Lower leg skin (tissue), 4 donors: ENCODE measurements at regions not wholly inside any gene's neighbourhood (a gene's known extent, or its start where the extent isn't known, plus 50 kb on each side); places are given as distances from the start of the nearest gene placed in this dataset.

Experiments used
- DNase-seq, 2 donors: peaks; one replicate each; pipeline ENCODE4 v3.0.0-alpha.2; 2019; ENCODE audit warnings: low spot score in 2 of 2
- H3K4me3 ChIP-seq: fragments of 200-600 bp; sonication (generic); 2 replicates; pipeline ENCODE4 v1.5.1; 2017; ENCODE audit warnings: mild to moderate bottlenecking, low read depth; ENCODE audit not compliant: poor library complexity, severe bottlenecking
- CTCF ChIP-seq, 3 donors: fragments of 450-650 bp; IDR thresholded peaks; one replicate each; pipeline ENCODE4 v1.5.1; 2016; ENCODE audit warnings: antibody characterized with exemption in 3 of 3, mild to moderate bottlenecking in 3 of 3, moderate library complexity in 2 of 3
- POLR2A ChIP-seq, 2 donors: fragments of 450-650 bp; IDR thresholded peaks; one replicate each; pipeline ENCODE4 v1.6.1; 2016 to 2017; ENCODE audit warnings: antibody characterized with exemption in 2 of 2, mild to moderate bottlenecking in 1 of 2, moderate library complexity in 1 of 2
- WGBS, 2 donors: methylation state at CpG; one replicate each; pipeline ENCODE4 v1.1.5; 2018; 5-methylcytosine and 5-hydroxymethylcytosine counted together
- intact Hi-C: fragments of 100-400 bp; cut with DNase I; formaldehyde crosslinking; loops from one replicate; pipeline ENCODE4 v1.15.0; 2023; ENCODE audit warnings: low total_unique reads

GRCh38 chr12:58586762-58587161 lies 333.5 kb downstream of the LRIG3 start:
- DNase-seq, result no peak
- intact Hi-C loops, result no loop called here
- 37 to 54% methylated on average over 3 of the region's 3 CpGs for WGBS, 2 donors
- H3K4me3 ChIP-seq, result no peak overlapping the region
- TF ChIP-seq POLR2A (IDR thresholded peaks at IDR 0.05) (no peak), CTCF (IDR thresholded peaks at IDR 0.05) (no peak)

- no peak for TF ChIP-seq CTCF (IDR thresholded peaks at IDR 0.05)
- TF ChIP-seq POLR2A (IDR thresholded peaks at IDR 0.05), result no peak
- no peak overlapping the region for H3K4me3 ChIP-seq
- no peak for DNase-seq
- WGBS, 2 donors, result 64 to 76% methylated on average over 3 of the region's 3 CpGs
- intact Hi-C loops, result no loop called here
Observed at GRCh38 chr12:58588770-58589169, 331.5 kb downstream of the LRIG3 start.

- DNase-seq, result no peak
- TF ChIP-seq CTCF (IDR thresholded peaks at IDR 0.05) (no peak), POLR2A (IDR thresholded peaks at IDR 0.05) (no peak)
- intact Hi-C loops, result no loop called here
- WGBS, 2 donors, result 30 to 49% methylated on average over 4 of the region's 4 CpGs
- no peak overlapping the region for H3K4me3 ChIP-seq
Observed at GRCh38 chr12:58592475-58593207, 327.7 kb downstream of the LRIG3 start.

GRCh38 chr12:58593557-58594304 lies 326.6 kb downstream of the LRIG3 start:
- 65 to 70% methylated on average over 6 of the region's 6 CpGs for WGBS, 2 donors

GRCh38 chr12:58596381-58596780 lies 323.9 kb downstream of the LRIG3 start:
- TF ChIP-seq CTCF (IDR thresholded peaks at IDR 0.05), result no peak
- TF ChIP-seq POLR2A (IDR thresholded peaks at IDR 0.05), result no peak
- intact Hi-C loops, result no loop called here
- 75 to 82% methylated on average over 5 of the region's 5 CpGs for WGBS, 2 donors
- H3K4me3 ChIP-seq, result no peak overlapping the region
- no peak for DNase-seq

More at GRCh38 chr12:58593557-58594304, 326.6 kb downstream of the LRIG3 start:
- no peak overlapping the region for H3K4me3 ChIP-seq
- intact Hi-C loops, result no loop called here
- TF ChIP-seq POLR2A (IDR thresholded peaks at IDR 0.05) (no peak), CTCF (IDR thresholded peaks at IDR 0.05) (no peak)
- no peak for DNase-seq
